PC-9 (cell line): ENCODE measurements at regions not wholly inside any gene's neighbourhood (a gene's known extent, or its start where the extent isn't known, plus 50 kb on each side); places are given as distances from the start of the nearest gene placed in this dataset.
"Not testable (repeated sequence)": the region's sequence is repeated elsewhere in the genome, so short reads cannot be mapped to it uniquely, and the experiment has no call there.

Experiments used
- BruUV-seq: library from RNA; stranded (reverse); fragments of 400-500 nt; replicated peaks from 2 replicates; lab custom pipeline; 2021; lab: Mats Ljungman, UMichigan
- CTCF ChIA-PET: fragments of 300-600 bp; sonication (Branson Sonifier 250); formaldehyde crosslinking; loops from one replicate; lab custom pipeline; 2022; ENCODE audit warnings: antibody characterized with exemption; lab: Charles Lee
- POLR2A ChIA-PET: fragments of 300-600 bp; sonication (Branson Sonifier 250); formaldehyde crosslinking; loops from one replicate; lab custom pipeline; 2022; ENCODE audit warnings: antibody characterized with exemption; ENCODE audit not compliant: unreplicated experiment; lab: Charles Lee
- DNase-seq, 2 experiments: peaks; one replicate each; pipeline versions ENCODE4 v3.0.0 to v3.0.0-alpha.2; 2015 to 2022; ENCODE audit warnings: mixed read lengths in 1 of 2
- H2AFZ ChIP-seq: fragments of 200-600 bp; sonication (generic); 2 replicates; pipeline ENCODE4 v1.8.1; 2017; ENCODE audit warnings: antibody characterized with exemption
- H3F3A ChIP-seq: fragments of 200-600 bp; sonication (generic); 2 replicates; pipeline ENCODE4 v1.8.1; 2017; ENCODE audit warnings: antibody characterized with exemption, mild to moderate bottlenecking, low read depth; ENCODE audit not compliant: insufficient read depth
- H3K27ac ChIP-seq: fragments of 200-600 bp; sonication (generic); 2 replicates; pipeline ENCODE4 v1.6.1; 2016; ENCODE audit warnings: mixed run types
- H3K27me3 ChIP-seq: fragments of 200-600 bp; sonication (generic); 2 replicates; pipeline ENCODE4 v1.6.1; 2016; ENCODE audit warnings: low read depth, mixed run types; ENCODE audit not compliant: insufficient read depth
- H3K36me3 ChIP-seq: fragments of 200-600 bp; sonication (generic); 2 replicates; pipeline ENCODE4 v1.6.1; 2016; ENCODE audit warnings: low read depth, mixed run types
- H3K4me1 ChIP-seq: fragments of 200-600 bp; sonication (generic); replicated peaks from 2 replicates; pipeline ENCODE4 v1.6.1; 2016; ENCODE audit warnings: mixed run types; ENCODE audit not compliant: insufficient read depth
- H3K4me2 ChIP-seq: fragments of 200-600 bp; sonication (generic); 2 replicates; pipeline ENCODE4 v1.6.1; 2017; ENCODE audit warnings: mixed run types
- H3K4me3 ChIP-seq: fragments of 200-600 bp; sonication (generic); 2 replicates; pipeline ENCODE4 v1.6.1; 2016; ENCODE audit warnings: mixed run types
- H3K79me2 ChIP-seq: fragments of 200-600 bp; sonication (generic); 2 replicates; pipeline ENCODE4 v1.6.1; 2017; ENCODE audit warnings: low read depth, mixed run types
- H3K9me2 ChIP-seq: fragments of 200-600 bp; sonication (generic); 2 replicates; pipeline ENCODE4 v1.8.1; 2017; ENCODE audit warnings: mild to moderate bottlenecking; ENCODE audit not compliant: insufficient read depth
- H3K9me3 ChIP-seq: fragments of 200-600 bp; sonication (generic); 2 replicates; pipeline ENCODE4 v1.8.1; 2016; ENCODE audit warnings: low read depth; ENCODE audit not compliant: insufficient read depth
- H4K20me1 ChIP-seq: fragments of 200-600 bp; sonication (generic); 2 replicates; pipeline ENCODE4 v1.8.1; 2017; ENCODE audit not compliant: insufficient read depth
- EZH2 ChIP-seq: fragments of 200-600 bp; sonication (generic); IDR thresholded peaks from 2 replicates; pipeline ENCODE4 v1.8.0; 2017; ENCODE audit warnings: antibody characterized with exemption, low read depth
- intact Hi-C: fragments of 100-400 bp; cut with micrococcal nuclease; formaldehyde crosslinking; loops from one replicate; pipeline ENCODE4 v1.10.0; 2022; ENCODE audit not compliant: unreplicated experiment
- TF ChIP-seq, protein P1 (sequence below): fragments of 200-600 bp; sonication (generic); conservative IDR thresholded peaks from 2 replicates; pipeline ENCODE4 v1.6.1; 2017; ENCODE audit warnings: mixed run types, antibody characterized with exemption, mild to moderate bottlenecking, moderate library complexity

DNA sequence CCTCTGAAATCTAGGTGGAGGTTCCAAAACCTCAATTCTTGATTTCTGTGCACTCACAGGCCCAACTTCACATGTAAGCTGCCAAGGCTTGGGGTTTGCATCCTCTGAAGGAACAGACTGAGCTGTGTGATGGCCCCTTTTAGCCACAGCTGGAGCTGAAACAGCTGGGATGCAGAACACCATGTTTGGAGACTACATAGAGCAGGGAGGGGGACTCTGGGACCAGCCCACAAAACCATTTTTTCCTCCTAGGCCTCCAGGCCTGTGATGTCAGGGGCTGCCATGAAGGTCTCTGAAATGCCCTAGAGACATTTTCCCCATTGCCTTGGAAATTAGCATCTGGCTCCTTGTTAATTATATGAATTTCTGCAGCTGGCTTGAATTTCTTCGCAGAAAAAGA is 1025.9 kb upstream of the NOVA1 start:
- intact Hi-C loops = no loop called here
- POLR2A ChIA-PET = no interaction called here

DNA sequence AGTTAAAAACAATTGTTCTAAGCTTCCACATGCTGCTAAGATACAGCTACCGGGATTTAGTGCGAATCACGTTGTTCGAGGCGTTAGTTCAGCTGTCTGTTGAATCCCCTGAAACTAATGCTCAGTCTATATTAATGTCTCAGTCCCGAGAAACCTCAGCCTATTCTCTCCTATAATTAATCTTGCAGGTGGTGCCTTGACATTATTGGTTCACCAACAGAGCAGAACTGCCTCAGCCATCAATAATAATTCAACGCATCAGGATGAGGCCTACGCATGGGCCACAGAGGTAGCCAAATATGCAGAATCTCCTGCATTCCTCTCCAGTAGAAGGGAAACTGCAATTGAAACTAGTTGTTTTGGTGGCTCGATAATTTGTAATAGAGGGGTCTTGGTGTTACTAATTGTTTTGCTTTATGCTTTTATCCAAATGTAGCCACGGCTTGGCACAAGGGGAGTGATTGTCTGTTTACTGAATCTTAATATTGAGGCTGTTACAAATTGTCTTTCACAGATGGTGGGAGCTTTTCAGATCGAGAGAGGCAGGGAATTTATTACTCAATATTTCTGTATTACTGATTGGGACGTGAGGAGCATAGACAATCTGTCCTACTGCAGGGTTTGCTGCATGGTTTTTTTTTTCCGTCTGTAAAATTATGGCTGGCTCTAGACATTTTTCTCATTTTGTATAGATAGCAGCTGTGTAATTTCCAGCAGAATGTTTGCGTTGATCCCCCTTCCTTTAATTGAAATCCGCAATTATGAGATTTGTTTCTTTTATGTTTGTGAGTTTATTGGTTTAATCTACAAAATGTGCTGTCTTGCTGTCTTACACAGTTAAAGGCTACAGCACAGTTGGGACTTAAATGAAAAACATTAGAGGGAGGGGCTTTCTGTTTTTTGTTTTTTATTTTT is 1036.5 kb upstream of the NOVA1 start:
- Histone ChIP-seq H2AFZ (no peak overlapping the region), H3K36me3 (no peaks in the 10 kb centered on the region), H3K4me1 (no peaks in the 10 kb centered on the region), H3K4me3 (no peak overlapping the region), H3K9me3 (no peaks in the 10 kb centered on the region), H3K27me3 (no peaks in the 10 kb centered on the region), H3K79me2 (no peaks in the 10 kb centered on the region), H4K20me1 (no peaks in the 10 kb centered on the region), H3K4me2 (no peak overlapping the region), H3F3A (no peaks in the 10 kb centered on the region), H3K9me2 (no peaks in the 10 kb centered on the region), H3K27ac (no peak overlapping the region)
- no TSS peak for BruUV-seq
- intact Hi-C loops = no loop called here
- DNase-seq = no peak
- ChIA-PET CTCF (no interaction called here), POLR2A (no interaction called here)
- TF ChIP-seq, protein P1, sequence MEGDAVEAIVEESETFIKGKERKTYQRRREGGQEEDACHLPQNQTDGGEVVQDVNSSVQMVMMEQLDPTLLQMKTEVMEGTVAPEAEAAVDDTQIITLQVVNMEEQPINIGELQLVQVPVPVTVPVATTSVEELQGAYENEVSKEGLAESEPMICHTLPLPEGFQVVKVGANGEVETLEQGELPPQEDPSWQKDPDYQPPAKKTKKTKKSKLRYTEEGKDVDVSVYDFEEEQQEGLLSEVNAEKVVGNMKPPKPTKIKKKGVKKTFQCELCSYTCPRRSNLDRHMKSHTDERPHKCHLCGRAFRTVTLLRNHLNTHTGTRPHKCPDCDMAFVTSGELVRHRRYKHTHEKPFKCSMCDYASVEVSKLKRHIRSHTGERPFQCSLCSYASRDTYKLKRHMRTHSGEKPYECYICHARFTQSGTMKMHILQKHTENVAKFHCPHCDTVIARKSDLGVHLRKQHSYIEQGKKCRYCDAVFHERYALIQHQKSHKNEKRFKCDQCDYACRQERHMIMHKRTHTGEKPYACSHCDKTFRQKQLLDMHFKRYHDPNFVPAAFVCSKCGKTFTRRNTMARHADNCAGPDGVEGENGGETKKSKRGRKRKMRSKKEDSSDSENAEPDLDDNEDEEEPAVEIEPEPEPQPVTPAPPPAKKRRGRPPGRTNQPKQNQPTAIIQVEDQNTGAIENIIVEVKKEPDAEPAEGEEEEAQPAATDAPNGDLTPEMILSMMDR = no peak
- TF ChIP-seq EZH2 = no peak

More for the DNA sequence above, 1025.9 kb upstream of the NOVA1 start:
- H4K20me1 ChIP-seq = no peaks in the 10 kb centered on the region
- DNase-seq = no peak
- no peaks in the 10 kb centered on the region for H3K27me3 ChIP-seq
- H3K4me2 ChIP-seq = no peak overlapping the region
- no peaks in the 10 kb centered on the region for H3K36me3 ChIP-seq
- CTCF ChIA-PET = no interaction called here
- no peaks in the 10 kb centered on the region for H3F3A ChIP-seq
- no peaks in the 10 kb centered on the region for H3K9me2 ChIP-seq
- no TSS peak for BruUV-seq
- no peak for TF ChIP-seq EZH2
- TF ChIP-seq, protein P1 = no peak
- no peak overlapping the region for H2AFZ ChIP-seq
- H3K27ac ChIP-seq = no peak overlapping the region
- H3K9me3 ChIP-seq = no peaks in the 10 kb centered on the region
- H3K4me1 ChIP-seq = no peaks in the 10 kb centered on the region
- H3K4me3 ChIP-seq = no peak overlapping the region
- no peaks in the 10 kb centered on the region for H3K79me2 ChIP-seq

DNA sequence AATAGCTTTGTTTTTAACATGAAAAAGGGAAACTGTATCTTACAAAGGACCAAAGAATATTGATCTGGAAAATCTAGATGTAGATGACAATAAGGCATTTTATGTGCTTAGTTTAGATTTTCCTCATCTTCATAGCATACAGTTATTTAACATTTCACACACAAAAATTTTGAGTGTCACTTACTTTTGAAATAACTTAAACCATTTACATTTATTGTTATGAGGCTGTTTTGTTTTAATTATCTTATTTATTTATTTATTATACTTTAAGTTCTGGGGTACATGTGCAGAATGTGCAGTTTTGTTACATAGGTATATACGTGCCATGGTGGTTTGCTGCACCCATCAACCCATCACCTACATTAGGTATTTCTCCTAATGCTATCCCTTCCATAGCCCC is 1042.9 kb upstream of the NOVA1 start:
- H3K4me3 ChIP-seq, BruUV-seq, H4K20me1 ChIP-seq, H3K4me2 ChIP-seq, POLR2A ChIA-PET, H3K9me3 ChIP-seq, H3K36me3 ChIP-seq, H2AFZ ChIP-seq, H3K4me1 ChIP-seq, H3K9me2 ChIP-seq, H3K79me2 ChIP-seq, H3K27ac ChIP-seq, CTCF ChIA-PET, H3K27me3 ChIP-seq, intact Hi-C loops, H3F3A ChIP-seq, DNase-seq: not testable (repeated sequence)
